Liver (tissue), 8 donors: ENCODE measurements at regions not wholly inside any gene's neighbourhood (a gene's known extent, or its start where the extent isn't known, plus 50 kb on each side); places are given as distances from the start of the nearest gene placed in this dataset.

ENCODE experiments used
- DNase-seq: peaks from one replicate; pipeline ENCODE4 v3.0.0-alpha.2; 2017; ENCODE audit warnings: low spot score
- H3K27ac ChIP-seq, 2 donors: one replicate each; pipeline ENCODE4 v1.7.0; 2013; ENCODE audit warnings: inconsistent platforms in 2 of 2, low read length in 2 of 2, control low read depth in 1 of 2, low read depth in 1 of 2, mild to moderate bottlenecking in 1 of 2
- H3K27me3 ChIP-seq, 4 donors: one replicate each; pipeline versions ENCODE4 v1.6.1 to v1.7.0; 2013; ENCODE audit warnings: low read length in 3 of 4, inconsistent platforms in 1 of 4, mild to moderate bottlenecking in 1 of 4, moderate library complexity in 1 of 4; ENCODE audit not compliant: control insufficient read depth in 4 of 4, insufficient read depth in 4 of 4
- H3K36me3 ChIP-seq, 4 donors: one replicate each; pipeline versions ENCODE4 v1.6.1 to v1.7.0; 2013; ENCODE audit warnings: low read length in 3 of 4, mild to moderate bottlenecking in 3 of 4, low read depth in 1 of 4, moderate library complexity in 1 of 4; ENCODE audit not compliant: control insufficient read depth in 4 of 4, insufficient read depth in 3 of 4
- H3K4me1 ChIP-seq, 4 donors: one replicate each; pipeline versions ENCODE4 v1.6.1 to v1.7.0; 2013; ENCODE audit warnings: low read length in 3 of 4, mild to moderate bottlenecking in 3 of 4, moderate library complexity in 1 of 4; ENCODE audit not compliant: control insufficient read depth in 4 of 4, insufficient read depth in 4 of 4
- H3K4me3 ChIP-seq, 3 donors: one replicate each; pipeline versions ENCODE4 v1.6.1 to v1.7.0; 2013; ENCODE audit warnings: low read length in 3 of 3, control low read depth in 1 of 3, low read depth in 1 of 3, mild to moderate bottlenecking in 1 of 3
- H3K9ac ChIP-seq, 2 donors: one replicate each; pipeline ENCODE4 v1.7.0; 2013; ENCODE audit warnings: low read length in 2 of 2, mild to moderate bottlenecking in 2 of 2, moderate library complexity in 2 of 2, control low read depth in 1 of 2, low read depth in 1 of 2
- H3K9me3 ChIP-seq, 4 donors: one replicate each; pipeline versions ENCODE4 v1.6.1 to v1.7.0; 2013; ENCODE audit warnings: low read length in 3 of 4; ENCODE audit not compliant: control insufficient read depth in 4 of 4
- ATF3 ChIP-seq: IDR thresholded peaks from 2 replicates; pipeline ENCODE4 v1.6.1; 2016; ENCODE audit warnings: antibody characterized with exemption
- CTCF ChIP-seq: fragments of 150-350 bp; IDR thresholded peaks from 2 replicates; pipeline ENCODE4 v1.5.1; 2017; ENCODE audit warnings: improper control_type of control experiment, low read depth, low read length; ENCODE audit not compliant: missing input control
- EGR1 ChIP-seq, 2 donors: IDR thresholded peaks; 2 replicates each; pipeline ENCODE4 v1.6.1; 2016 to 2018; ENCODE audit warnings: antibody characterized with exemption in 2 of 2, low read depth in 2 of 2
- FOXA1 ChIP-seq: IDR thresholded peaks from 2 replicates; pipeline ENCODE4 v1.6.1; 2016; ENCODE audit warnings: antibody characterized with exemption
- FOXA2 ChIP-seq: IDR thresholded peaks from 2 replicates; pipeline ENCODE4 v1.6.1; 2016; ENCODE audit warnings: antibody characterized with exemption
- GABPA ChIP-seq, 2 donors: IDR thresholded peaks in 1 of 2; conservative IDR thresholded peaks in 1 of 2; 2 replicates each; pipeline ENCODE4 v1.6.1; 2016; ENCODE audit warnings: antibody characterized with exemption in 2 of 2, mild to moderate bottlenecking in 1 of 2, moderate library complexity in 1 of 2
- HNF4A ChIP-seq, 2 donors: conservative IDR thresholded peaks; 2 replicates each; pipeline ENCODE4 v1.6.1; 2016; ENCODE audit warnings: antibody characterized with exemption in 2 of 2, mild to moderate bottlenecking in 2 of 2
- HNF4G ChIP-seq: IDR thresholded peaks from 2 replicates; pipeline ENCODE4 v1.6.1; 2016; ENCODE audit warnings: antibody characterized with exemption
- JUND ChIP-seq, 2 donors: IDR thresholded peaks; 2 replicates each; pipeline ENCODE4 v1.6.1; 2016; ENCODE audit warnings: antibody characterized with exemption in 2 of 2
- NR2F2 ChIP-seq: IDR thresholded peaks from 2 replicates; pipeline ENCODE4 v1.6.1; 2016; ENCODE audit warnings: antibody characterized with exemption
- RAD21 ChIP-seq, 2 donors: IDR thresholded peaks; 2 replicates each; pipeline ENCODE4 v1.6.1; 2016; ENCODE audit warnings: antibody characterized with exemption in 2 of 2, mild to moderate bottlenecking in 2 of 2
- REST ChIP-seq: IDR thresholded peaks from 2 replicates; pipeline ENCODE4 v1.6.1; 2016; ENCODE audit warnings: antibody characterized with exemption, mild to moderate bottlenecking
- RXRA ChIP-seq, 2 donors: IDR thresholded peaks; 2 replicates each; pipeline ENCODE4 v1.6.1; 2017 to 2018; ENCODE audit warnings: antibody characterized with exemption in 2 of 2, mild to moderate bottlenecking in 1 of 2
- SP1 ChIP-seq: IDR thresholded peaks from 2 replicates; pipeline ENCODE4 v1.6.1; 2018; ENCODE audit warnings: antibody characterized with exemption, mild to moderate bottlenecking
- TAF1 ChIP-seq: conservative IDR thresholded peaks from 2 replicates; pipeline ENCODE4 v1.6.1; 2016; ENCODE audit warnings: antibody characterized with exemption, mild to moderate bottlenecking
- YY1 ChIP-seq: IDR thresholded peaks from 2 replicates; pipeline ENCODE4 v1.6.1; 2016; ENCODE audit warnings: antibody characterized with exemption, mild to moderate bottlenecking
- ZBTB33 ChIP-seq: IDR thresholded peaks from 2 replicates; pipeline ENCODE4 v1.6.1; 2016; ENCODE audit warnings: antibody characterized with exemption
- WGBS: extraction: QIAGEN DNeasy Blood & Tissue Kit; methylation state at CpG from one replicate; pipeline ENCODE4 v1.1.7; 2013; 5-methylcytosine and 5-hydroxymethylcytosine counted together
- TF ChIP-seq, protein P1 (sequence below): IDR thresholded peaks from 2 replicates; pipeline ENCODE4 v1.6.1; 2016; ENCODE audit warnings: antibody characterized with exemption
- donor health status: healthy.
- donor health status: healthy.
- donor health status: healthy.
- donor health status: healthy.
- donor health status: healthy.

GRCh38 chr3:194875581-194876402 is 190.1 kb downstream of the FAM43A start:
- peaks cover 0 to 13% (median 10%) of the 10 kb centered on the region in 4 donors for H3K4me1 ChIP-seq
- WGBS: 94% methylated on average over 20 of the region's 20 CpGs
- H3K36me3 ChIP-seq: no peaks in the 10 kb centered on the region
- H3K27ac ChIP-seq: no peak overlapping the region
- H3K4me3 ChIP-seq: no peak overlapping the region
- no peaks in the 10 kb centered on the region for H3K9me3 ChIP-seq
- DNase-seq: peak; percentile 19
- no peaks in the 10 kb centered on the region for H3K27me3 ChIP-seq
- TF ChIP-seq FOXA1: no peak
- TF ChIP-seq, protein P1, sequence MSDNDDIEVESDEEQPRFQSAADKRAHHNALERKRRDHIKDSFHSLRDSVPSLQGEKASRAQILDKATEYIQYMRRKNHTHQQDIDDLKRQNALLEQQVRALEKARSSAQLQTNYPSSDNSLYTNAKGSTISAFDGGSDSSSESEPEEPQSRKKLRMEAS: no peak
- no peak for TF ChIP-seq GABPA (IDR thresholded peaks at IDR 0.05 in 1 of 2, conservative IDR thresholded peaks at IDR 0.05 in 1 of 2)
- TF ChIP-seq FOXA2: no peak
- TF ChIP-seq JUND (IDR thresholded peaks at IDR 0.05): no peak
- no peak for TF ChIP-seq RAD21 (IDR thresholded peaks at IDR 0.05)
- TF ChIP-seq HNF4A (conservative IDR thresholded peaks at IDR 0.05): no peak
- TF ChIP-seq TAF1: no peak
- no peak for TF ChIP-seq RXRA (IDR thresholded peaks at IDR 0.05)
- TF ChIP-seq SP1: no peak
- no peak for TF ChIP-seq HNF4G
- TF ChIP-seq CTCF: no peak
- no peak for TF ChIP-seq EGR1 (IDR thresholded peaks at IDR 0.05; ENCODE audit: low read depth in 2 of 2)
- TF ChIP-seq YY1: no peak
- TF ChIP-seq REST: no peak
- TF ChIP-seq ATF3: no peak
- no peak for TF ChIP-seq ZBTB33
- no peak for TF ChIP-seq NR2F2
- H3K9ac ChIP-seq: no peak overlapping the region
